Suppressor macrophage treated with lipopolysaccharide for 1 hour (primary cell): ENCODE measurements at regions not wholly inside any gene's neighbourhood (a gene's known extent, or its start where the extent isn't known, plus 50 kb on each side); places are given as distances from the start of the nearest gene placed in this dataset.
"Not testable (repeated sequence)": the region's sequence is repeated elsewhere in the genome, so short reads cannot be mapped to it uniquely, and the experiment has no call there.

Source experiments
- DNase-seq, 3 donors: peaks; one replicate each; pipeline ENCODE4 v3.0.0-alpha.2; 2020 to 2022

DNA sequence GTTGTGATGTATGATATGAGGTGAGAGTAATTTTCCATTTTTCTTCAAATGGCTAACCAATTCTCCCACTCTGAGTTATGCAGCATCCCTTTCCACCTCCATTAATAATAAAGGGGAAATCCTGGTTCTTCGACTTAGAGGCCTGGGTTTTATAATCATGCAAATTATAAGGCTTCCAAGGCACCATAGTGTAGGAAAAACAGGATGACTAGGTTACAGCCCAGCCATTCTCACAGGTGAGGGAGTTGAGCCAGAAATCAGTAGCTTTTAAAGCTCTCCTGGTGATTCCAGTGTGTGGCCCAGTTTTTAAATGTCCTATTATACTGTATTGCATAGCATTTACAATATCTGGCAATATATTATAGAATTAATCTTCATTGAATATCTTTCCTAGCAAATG lies 203.1 kb downstream of the ARHGEF9 start:
- no peak for DNase-seq

DNA sequence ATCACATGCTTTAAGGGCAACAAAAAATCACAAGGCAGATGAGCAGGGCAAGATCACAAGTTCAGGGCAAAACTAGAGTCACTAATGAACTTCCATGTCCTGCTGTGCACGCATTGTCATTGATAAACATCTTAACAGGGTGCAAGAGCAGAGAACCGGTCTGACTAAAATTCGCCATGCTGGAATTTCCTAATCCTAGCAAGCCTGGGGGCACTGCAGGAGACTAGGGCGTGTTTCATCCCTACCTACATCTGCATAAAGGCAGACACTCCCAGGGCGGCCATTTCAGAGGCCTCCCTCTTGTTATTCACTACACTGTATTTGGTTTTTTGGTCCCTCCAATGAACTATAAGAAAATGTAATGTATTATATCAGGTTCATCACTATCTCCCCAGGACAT lies 203.6 kb downstream of the ARHGEF9 start:
- no peak for DNase-seq

DNA sequence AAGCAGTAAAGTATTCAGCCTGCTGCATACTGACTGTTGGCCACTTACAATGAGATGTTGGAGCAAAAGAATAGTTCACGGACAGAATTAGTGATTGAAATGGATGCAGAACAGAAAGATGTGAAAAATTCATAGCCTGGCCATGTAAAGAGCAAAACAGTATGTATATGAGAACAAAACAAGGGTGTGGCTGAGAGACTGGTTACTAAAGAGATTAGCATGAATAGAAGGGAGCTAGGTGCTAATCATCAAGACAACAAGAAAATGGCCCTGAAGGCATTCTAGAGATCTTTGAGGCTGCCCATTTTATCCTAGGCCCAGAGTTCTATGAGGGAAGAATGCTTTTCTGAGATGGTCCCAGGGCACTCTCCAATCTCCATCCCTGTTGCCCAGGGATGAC lies 208.5 kb downstream of the ARHGEF9 start:
- no peak for DNase-seq

DNA sequence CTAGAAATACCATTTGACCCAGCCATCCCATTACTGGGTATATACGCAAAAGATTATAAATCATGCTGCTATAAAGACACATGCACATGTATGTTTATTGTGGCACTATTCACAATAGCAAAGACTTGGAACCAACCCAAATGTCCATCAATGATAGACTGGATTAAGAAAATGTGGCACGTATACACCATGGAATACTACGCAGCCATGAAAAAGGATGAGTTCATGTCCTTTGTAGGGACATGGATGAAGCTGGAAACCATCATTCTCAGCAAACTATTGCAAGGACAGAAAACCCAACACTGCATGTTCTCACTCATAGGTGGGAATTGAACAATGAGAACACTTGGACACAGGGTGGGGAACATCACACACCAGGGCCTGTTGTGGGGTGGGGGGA lies 209.3 kb downstream of the ARHGEF9 start:
- not testable (repeated sequence) for DNase-seq

DNA sequence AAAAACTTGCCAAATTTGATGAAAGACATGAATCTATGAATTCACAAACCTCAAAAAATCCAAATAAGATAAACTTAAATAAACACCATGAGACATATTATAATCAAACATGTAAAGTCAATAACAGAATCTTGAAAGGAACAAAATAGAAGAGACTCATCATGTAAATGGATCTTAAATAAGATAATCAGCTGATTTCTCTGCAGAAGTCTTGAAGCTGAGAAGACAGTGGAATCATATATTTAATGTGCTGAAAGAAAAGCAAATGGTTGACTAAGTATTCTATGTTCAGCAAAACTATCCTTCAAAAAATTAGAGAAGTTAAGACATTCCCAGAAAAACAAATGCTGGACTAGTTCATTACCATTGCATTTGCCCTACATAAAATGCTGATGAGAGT lies 215.7 kb upstream of the SPIN4 start:
- DNase-seq = no peak

DNA sequence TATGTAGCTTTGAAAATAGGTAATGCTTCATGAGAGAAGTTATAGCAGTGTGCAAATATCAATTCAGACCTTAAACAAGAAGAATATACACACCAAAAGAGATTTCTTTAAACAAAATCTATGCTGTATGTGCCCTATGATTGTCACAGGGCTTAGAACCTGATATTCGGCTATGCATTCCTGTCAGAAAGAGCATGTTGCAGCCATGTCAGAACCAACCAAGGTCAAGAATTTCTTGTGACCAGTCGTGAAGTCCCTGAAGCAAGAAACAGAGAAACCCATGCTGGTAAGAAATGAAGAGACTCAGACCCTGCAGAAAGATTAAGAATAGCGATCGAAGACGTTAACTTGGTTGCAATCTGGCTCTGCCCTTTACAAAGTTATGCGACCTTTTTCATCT lies 210.3 kb upstream of the SPIN4 start:
- DNase-seq = no peak

DNA sequence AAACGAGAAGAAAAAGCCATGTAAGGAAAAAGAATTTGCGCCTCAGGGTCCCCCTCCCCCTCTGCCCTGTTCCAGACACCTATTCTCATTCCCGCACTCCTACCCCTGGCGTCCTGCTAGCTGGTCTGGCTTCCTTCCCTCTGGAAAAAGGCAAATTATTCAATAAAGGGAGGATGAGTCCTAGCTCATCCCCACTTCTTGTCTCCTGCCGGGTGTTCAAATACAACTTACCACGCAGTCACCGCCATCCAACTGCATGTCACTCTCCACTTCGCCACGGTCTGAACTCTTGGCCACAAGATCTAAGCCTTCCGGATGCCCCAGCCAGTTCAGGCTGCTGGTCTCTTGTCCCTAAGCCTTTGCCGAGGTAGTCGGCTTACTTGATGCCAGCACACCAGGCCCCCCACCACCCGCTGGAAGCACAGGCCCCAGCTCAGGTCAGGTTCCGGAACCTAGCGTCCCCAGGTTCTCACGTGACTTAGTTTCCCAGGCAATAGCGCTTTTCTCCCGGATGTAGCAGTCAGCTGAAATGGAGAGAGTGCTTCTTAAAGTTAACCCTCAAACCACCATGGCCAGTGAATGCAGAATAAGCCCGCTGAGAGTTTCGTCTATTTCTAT lies 209.6 kb upstream of the SPIN4 start:
- DNase-seq = peak; percentile 50 to 53 (median 52)

DNA sequence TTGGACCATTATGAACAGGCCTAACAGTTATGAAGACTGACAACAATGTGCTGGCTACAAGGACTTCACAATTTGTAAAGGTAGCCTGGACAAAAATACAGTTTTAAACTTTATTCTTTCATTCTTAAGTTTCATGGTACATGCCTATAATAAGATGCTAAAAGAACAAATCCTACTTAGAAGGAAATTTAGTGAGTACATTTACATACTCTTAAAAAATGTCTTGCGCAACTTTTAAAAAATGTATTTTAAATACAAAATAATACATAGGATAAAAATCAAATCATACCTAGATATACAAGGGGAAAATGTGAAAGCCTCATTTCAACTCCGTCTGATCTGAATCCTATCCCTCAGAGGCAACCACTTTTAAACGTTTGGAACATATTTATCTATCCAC lies 200.7 kb upstream of the SPIN4 start:
- DNase-seq = no peak

DNA sequence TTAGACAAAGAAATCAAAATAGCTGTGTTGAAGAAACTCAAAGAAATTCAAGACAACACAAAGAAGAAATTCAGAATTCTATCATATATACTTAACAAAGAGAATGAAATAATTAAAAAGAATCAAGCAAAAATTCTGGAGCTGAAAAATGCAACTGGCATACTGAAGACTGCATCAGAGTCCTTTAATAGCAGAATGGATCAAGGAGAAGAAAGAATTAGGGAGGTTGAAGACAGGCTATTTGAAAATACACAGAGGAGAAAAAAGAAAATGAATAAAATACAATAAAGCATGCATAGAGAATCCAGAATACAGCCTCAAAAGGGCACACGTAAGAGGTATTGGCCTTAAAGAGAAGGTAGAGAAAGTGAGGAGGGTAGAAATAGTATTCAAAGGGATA lies 179.5 kb upstream of the SPIN4 start:
- DNase-seq = no peak

DNA sequence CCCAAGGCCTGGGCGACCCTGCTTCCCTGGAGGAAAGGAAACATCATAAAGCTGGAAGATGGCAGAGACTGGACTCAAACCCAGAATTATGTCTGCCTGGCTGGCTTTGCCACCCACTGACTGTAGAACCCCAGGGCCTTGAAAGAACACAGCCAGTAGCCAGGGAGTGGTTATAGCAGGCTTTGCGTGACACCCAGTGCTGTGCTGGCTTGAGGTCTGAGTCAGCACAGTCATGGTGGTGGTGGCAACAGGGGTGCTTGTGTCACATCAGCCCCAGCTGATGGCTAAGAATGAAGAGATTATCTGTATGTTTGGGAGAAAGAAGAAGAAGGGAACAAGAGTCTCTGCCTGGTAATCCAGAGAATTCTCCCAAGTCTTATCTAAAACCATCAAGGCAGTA lies 178.8 kb upstream of the SPIN4 start:
- no peak for DNase-seq

DNA sequence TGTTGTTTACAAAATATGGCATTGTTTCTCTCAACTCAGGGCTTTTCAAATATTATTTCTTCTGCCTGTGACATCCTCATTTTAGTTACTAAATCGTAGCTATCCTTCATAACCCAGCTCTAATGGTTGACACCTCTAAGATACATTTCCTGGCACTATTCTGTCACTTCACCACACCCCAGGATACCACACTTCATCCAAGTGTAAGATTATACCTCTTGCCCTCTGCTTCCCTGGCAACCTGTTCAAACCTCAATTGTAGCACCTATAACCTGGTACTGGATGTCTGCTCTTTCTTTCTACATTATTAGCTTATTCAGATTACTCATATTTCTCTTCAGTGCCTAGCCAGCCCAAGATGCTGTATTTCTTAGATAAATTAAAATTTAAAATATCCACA lies 175.7 kb upstream of the SPIN4 start:
- DNase-seq = no peak

DNA sequence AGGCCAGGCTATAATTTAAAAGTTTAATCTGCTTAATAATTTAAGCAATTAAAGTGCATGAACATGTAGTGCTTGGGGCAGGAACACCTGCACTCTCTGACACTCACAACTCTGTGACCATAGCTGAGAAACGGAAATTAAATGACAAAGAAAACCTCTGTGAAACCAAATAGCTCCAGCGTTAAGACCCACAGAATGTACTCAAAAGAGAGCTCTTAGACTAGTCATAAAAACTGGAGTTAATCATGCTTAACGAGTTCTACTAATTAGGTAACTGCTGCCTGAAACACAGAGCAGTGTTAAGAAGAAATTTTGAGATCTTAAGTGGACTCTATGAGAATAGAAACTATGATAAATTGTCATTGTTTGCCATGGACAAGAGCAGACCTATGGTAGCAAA lies 174.4 kb upstream of the SPIN4 start:
- no peak for DNase-seq

DNA sequence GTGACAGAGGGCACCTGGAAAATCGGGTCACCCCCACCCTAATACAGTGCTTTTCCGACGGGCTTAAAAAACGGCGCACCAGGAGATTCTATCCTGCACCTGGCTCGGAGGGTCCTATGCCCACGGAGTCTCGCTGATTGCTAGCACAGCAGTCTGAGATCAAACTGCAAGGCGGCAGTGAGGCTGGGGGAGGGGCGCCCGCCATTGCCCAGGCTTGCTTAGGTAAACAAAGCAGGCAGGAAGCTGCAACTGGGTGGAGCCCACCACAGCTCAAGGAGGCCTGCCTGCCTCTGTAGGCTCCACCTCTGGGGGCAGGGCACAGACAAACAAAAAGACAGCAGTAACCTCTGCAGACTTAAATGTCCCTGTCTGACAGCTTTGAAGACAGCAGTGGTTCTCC lies 168.2 kb upstream of the SPIN4 start:
- DNase-seq = not testable (repeated sequence)

DNA sequence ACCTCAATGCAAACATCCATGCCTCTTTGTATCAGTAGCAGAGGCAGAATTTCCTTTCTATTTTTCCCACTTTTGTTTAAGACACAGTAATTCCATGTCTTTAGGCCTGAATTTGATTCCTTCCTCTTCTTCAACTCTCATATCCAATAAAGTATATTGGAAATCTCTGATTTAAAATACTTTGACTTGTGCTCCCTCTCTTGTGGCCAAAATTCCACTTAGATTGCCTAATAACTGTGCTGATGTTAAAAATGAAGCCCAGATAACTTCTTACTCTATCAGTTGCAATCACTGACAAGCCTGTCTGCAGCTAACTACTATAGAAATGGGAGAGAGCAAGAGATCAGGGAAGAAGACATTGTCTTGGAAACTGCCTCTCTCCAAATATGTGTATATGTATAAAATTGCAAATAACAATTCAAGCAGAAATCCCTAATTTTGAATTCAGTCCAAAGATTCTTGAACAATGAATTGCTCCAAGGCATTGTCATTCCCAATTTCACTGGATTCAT lies 163.5 kb upstream of the SPIN4 start:
- no peak for DNase-seq

DNA sequence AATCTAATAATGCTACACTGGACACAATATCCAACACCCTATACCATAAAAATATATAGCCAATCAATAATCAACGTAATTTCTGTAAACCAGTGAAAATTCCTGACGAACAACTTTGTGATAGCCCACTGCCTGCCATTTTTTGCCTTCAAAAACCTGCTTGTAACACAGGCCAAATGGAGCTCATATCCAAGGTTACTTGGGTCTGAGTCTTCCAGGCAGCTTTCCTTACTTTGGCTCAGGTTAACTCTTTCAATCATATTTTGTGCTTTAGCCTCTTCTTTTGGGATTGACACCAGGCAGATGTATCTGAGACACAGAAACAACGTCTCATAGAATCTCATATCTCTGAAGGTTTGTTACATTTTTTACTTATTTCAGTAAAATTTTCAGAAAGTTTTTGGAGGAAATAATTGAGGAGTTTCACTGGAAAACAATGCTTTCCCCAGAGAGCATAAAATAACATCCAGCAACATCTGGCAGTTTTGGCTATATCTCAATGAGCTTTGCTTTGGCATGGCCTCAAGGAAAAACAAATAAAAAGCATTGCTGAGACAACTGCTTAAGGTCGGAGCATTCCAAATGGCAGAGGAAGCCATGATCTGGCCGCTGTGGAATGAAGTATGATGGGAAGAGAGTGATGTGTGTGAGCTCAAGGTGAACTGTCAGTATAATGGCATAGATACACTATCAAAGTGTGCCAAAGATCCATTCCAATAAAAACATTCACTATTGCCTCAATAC lies 162.9 kb upstream of the SPIN4 start:
- DNase-seq = no peak

DNA sequence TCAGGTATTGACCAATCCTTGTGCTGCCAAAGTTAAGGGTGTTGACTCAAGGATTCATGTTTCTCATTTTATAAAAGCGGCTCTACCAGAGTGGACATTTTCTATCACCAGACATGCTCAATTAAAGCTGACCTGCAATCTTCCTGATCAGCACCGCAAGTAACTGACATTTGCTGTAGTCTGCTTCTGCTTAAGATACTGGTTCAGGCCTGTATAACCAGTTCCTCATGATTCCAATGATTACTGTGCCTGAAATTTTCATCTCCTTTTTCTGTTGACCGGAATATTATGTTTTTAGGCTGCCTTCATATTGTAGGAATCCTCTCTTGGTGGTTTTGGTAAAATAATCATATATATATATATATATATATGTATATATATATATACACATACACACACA lies 160.2 kb upstream of the SPIN4 start:
- DNase-seq = no peak

DNA sequence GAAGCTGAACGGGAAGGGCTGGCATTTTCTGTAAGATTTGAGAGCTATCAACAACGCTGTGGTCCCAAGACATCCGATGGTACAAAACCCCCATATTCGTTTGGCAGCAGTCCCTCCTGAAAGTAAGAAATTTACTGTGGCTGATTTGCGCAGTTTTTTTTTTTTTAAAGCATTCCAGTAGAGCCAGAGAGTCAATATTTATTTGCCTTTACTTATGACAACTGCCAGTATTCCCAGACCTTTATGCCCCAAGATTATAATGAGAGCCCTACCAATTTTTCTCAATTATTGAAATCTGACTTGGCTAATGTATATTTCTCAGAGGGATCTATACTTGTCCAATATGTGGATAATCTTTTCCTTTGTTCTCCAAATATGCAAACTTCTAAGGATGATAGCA lies 157.5 kb upstream of the SPIN4 start:
- DNase-seq = no peak

DNA sequence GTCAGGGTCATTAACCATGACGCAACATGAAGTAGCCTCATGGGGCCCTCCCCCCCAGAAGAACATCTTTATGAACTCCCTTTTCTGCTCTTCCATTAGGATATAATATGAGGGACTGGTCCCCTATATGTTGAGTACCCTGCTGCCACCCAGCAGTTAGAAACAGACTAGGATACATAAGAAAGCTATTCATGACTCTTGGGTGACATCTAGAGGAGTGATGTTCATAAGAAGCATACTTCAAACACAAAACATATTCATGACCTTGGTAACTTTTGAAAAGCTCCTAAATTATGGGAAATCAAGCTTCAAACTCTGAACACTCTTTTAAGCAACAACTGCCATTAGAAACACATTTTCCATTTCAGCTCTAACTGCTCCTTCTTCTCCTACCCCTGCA lies 155.2 kb upstream of the SPIN4 start:
- peak in 2 of 3 donors; percentile 14 to 20 for DNase-seq

DNA sequence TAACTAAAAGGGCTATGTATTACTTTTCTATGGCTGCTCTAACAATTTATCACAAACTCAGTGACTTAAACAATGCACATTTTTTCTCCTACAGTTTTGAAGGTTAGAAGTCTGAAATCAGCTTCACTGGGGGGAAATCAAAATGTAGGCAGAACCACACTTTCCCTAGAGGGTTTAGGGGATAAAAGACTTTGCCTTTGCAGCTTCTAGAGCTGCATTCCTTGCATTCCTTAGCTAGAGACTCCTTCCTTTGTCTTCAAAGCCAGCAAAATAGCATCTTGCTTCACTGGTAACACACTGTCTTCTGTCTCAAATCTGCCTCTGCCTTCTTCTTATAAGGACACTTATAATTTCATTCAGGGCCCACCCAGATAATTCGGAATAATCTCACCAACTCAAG lies 152.4 kb upstream of the SPIN4 start:
- DNase-seq = no peak

DNA sequence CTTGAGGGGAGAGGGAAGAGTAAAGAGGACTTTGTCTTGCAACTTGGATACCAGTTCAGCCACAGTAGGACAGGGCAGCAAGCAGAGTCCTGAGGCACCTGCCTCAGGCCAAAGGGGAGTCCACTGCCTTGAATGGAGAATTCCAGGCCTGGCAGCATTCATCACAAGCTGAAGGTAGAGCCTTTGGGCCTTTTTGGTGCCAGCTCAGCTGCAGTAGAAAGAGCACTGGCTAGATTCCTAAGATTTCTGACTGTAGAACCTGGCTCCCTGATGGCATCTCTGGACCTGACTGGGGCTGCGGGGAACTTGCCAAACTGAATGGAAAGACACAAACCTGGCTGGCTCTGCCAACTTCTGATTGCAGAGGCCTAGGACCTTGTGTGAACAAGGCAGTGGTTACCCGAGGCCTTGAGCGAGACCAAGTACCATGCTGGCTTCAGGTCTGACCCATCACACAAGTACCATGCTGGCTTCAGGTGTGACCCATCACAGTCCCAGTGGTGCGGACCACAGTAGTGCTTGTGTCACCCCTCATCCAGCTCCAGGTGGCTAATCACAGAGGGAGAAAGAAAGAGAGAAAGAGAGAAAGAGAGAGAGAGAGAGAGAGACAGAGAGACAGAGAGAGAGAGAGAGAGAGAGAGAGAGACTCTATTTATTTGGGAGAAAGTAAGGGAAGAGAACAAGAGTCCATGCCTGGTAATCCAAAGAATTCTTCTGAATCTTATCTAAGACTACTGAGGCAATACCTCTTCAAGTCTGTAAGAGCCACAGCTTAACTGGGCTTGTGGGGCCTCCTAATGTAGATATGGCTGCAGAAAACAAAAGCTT lies 137.6 kb upstream of the SPIN4 start:
- DNase-seq = no peak

DNA sequence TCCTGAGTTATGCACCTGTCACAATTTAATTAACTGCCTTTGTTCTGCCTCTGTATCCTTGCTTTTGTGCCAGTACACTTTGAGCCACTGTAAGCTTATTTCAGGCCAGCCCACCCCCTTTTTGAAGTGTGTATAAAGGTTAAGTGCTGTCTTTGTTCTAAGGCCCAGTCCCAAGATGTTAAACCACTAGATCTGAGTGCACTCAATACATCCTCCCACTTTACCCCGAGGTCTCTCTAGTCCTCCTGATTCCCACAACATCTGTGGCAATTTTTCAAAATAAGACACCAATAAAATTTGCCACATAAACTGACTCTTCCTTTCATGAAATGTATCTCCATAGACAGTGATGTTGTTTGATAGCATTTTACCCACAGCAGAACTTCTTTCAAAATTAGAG lies 124.1 kb upstream of the SPIN4 start:
- no peak for DNase-seq

DNA sequence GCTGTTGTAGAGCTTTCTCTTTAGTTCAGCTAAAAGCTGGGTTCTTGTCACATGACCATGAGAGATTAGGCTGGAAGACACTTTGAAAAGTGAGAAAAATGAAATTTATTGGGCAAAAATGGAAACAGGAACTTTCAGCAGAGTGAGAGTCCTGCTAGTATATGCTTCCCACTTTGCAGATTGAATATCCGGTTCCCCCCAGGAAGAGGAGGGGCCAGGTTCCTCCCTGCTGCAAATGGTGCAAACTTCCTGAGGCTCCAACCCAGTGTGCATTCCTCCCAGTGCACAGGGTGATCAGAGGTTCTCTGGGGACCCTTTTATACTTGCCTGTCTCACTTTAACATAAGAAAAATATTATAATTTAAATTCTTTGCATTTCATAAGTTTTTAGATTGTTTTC lies 119.9 kb upstream of the SPIN4 start:
- no peak for DNase-seq

DNA sequence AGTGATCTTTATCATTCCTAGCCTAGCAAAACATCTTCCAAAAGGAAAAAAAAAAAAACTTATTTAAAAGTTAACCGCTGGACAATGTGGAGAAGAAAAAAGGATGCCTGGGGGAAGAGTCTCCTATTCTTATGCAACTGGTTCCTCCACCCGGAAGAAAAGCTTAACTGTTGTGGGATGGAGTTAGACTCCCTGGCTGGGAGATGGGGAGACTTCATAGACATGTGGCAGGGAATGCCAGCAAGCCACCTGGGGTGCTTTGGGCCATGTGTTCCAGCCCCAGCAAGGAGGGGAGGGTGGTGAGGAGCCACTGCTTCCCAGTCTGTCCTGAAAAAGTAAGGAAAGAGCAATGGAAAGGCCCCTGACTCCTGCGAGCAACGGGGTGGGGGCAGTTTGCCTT lies 119.4 kb upstream of the SPIN4 start:
- DNase-seq = no peak

DNA sequence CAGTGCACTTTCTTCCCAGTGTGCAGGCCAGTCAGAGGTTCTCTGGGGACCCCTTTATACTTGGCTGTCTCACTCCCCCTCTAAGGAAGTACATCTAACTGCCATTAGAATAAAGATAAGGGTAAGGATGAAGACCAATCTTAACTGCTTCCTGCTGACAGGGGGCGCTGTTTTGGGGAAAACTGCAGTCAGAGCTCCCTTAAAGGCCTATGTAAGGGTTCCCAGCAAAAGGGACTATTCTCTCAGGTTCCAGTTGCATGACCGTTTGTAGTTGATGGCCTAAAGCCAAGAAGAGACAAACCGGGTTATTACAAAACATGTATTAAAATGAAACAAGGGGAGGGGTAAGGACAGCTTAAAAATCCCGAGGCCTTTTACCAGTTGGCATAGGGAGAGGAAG lies 115.6 kb upstream of the SPIN4 start:
- DNase-seq = no peak
